ENCODE measurements at regions not wholly inside any gene's neighbourhood (a gene's known extent, or its start where the extent isn't known, plus 50 kb on each side); places are given as distances from the start of the nearest gene placed in this dataset.

GRCh38 chr4:3818371-3818770, 52.2 kb downstream of the ADRA2C start:
- in situ Hi-C loops (cut with HindIII; ENCODE audit: low sequenced_read_pairs): no loop called here
- H3K4me3 ChIP-seq (ENCODE audit: low read depth, low read length): no peak overlapping the region
- DNase-seq (ENCODE audit: low read depth): no peak
- TF ChIP-seq, protein P1, sequence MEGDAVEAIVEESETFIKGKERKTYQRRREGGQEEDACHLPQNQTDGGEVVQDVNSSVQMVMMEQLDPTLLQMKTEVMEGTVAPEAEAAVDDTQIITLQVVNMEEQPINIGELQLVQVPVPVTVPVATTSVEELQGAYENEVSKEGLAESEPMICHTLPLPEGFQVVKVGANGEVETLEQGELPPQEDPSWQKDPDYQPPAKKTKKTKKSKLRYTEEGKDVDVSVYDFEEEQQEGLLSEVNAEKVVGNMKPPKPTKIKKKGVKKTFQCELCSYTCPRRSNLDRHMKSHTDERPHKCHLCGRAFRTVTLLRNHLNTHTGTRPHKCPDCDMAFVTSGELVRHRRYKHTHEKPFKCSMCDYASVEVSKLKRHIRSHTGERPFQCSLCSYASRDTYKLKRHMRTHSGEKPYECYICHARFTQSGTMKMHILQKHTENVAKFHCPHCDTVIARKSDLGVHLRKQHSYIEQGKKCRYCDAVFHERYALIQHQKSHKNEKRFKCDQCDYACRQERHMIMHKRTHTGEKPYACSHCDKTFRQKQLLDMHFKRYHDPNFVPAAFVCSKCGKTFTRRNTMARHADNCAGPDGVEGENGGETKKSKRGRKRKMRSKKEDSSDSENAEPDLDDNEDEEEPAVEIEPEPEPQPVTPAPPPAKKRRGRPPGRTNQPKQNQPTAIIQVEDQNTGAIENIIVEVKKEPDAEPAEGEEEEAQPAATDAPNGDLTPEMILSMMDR (IDR thresholded peaks at IDR 0.05; ENCODE audit: low read depth, low read length, missing control alignments): no peak

GRCh38 chr4:3819210-3819919, 53.2 kb downstream of the ADRA2C start:
- no peak for DNase-seq (ENCODE audit: low read depth)
- H3K4me3 ChIP-seq (ENCODE audit: low read depth, low read length): no peak overlapping the region
- in situ Hi-C loops (cut with HindIII; ENCODE audit: low sequenced_read_pairs): no loop called here
- TF ChIP-seq, protein P1 (IDR thresholded peaks at IDR 0.05; ENCODE audit: low read depth, low read length, missing control alignments): no peak

- no peak overlapping the region for H3K4me3 ChIP-seq (ENCODE audit: low read depth, low read length)
- TF ChIP-seq, protein P1 (IDR thresholded peaks at IDR 0.05; ENCODE audit: low read depth, low read length, missing control alignments): no peak
- in situ Hi-C loops (cut with HindIII; ENCODE audit: low sequenced_read_pairs): no loop called here
- no peak for DNase-seq (ENCODE audit: low read depth)
These were observed 54.0 kb downstream of the ADRA2C start for GRCh38 chr4:3820016-3820805.

DNA sequence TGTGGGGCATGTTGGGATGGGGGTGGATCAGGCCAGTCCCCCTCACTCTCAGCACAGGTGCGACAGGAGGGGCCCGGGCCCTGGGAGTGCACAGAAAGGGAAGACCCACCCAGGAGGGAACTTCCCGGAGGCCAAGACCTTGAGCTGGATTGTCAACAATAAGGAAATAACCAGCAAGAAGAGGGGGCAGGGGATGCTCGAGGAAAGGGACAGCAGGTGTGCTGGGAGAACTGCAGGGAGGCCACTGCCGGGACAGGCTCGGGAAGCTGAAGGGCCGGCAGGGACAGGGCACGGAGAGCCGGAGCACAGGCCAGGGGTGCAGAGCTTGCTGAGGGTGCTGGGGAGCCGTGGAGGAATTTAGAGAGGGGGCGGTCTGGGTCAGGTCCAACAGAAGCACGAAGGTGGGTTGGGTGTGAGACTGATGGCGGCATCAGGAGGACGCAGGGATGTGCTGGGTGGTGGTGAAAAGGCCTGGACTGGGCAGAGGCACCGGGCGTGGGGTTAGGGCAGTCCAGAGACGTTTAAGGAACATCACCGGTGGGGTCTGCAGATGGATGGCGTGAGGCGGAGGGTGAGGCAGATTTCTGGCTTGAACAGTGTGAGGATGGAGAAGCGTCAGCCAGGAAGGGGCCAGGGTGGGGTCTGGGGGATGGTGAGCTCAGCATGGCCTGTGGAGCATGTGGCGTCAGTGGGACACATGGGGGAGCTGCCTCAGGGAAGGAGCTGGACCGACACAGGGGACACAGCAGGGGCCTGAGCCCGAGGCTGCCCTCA, 54.8 kb downstream of the ADRA2C start:
- in situ Hi-C loops (cut with HindIII; ENCODE audit: low sequenced_read_pairs): no loop called here
- H3K4me3 ChIP-seq (ENCODE audit: low read depth, low read length): no peak overlapping the region
- no peak for DNase-seq (ENCODE audit: low read depth)
- TF ChIP-seq, protein P1 (IDR thresholded peaks at IDR 0.05; ENCODE audit: low read depth, low read length, missing control alignments): no peak

DNA sequence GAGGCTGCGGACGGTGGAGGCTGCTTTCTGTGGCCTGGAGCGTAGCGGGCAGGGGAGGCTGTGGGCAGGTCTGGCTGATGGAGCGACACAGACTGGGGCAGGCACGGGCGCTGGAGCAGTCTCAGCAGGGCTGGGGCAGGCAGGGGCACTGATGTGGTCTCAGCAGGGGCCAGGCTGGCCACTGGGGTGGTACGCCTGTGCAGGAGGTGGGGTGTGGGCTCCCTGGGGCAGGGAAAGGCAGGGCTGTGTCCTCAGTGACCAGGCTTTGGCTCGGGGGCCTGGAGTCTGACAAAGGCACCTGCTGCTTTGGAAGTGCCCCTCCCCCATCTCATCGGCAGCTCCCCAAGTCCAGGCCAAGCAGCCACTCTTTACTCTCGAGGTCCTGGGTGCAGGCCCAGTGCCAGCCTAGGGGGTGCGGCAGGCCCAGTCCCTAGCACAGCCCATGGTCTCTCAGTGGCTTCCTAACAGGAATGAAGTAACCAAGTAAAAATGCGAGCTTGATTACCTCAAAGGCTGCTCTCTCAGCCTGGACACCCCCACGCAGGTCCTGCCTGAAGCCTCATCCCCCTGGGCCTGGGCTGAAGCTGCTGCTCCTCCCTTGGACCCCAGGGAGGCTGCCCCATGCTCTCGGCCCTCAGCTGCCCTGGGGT, 55.5 kb downstream of the ADRA2C start:
- H3K4me3 ChIP-seq (ENCODE audit: low read depth, low read length): no peak overlapping the region
- DNase-seq (ENCODE audit: low read depth): no peak
- TF ChIP-seq, protein P1 (IDR thresholded peaks at IDR 0.05; ENCODE audit: low read depth, low read length, missing control alignments): no peak
- in situ Hi-C loops (cut with HindIII; ENCODE audit: low sequenced_read_pairs): no loop called here

All from astrocyte of the cerebellum (primary cell).